GM23338 (cell line): ENCODE measurements at regions not wholly inside any gene's neighbourhood (a gene's known extent, or its start where the extent isn't known, plus 50 kb on each side); places are given as distances from the start of the nearest gene placed in this dataset.

ENCODE experiments used
- ATAC-seq: fragments of 200-7000 bp; cut with Tn5 transposase; 3 replicates; pipeline ENCODE4 v1.9.1; 2020
- DNase-seq: peaks from one replicate; pipeline ENCODE4 v3.0.0-alpha.2; 2015; ENCODE audit warnings: low spot score
- H2AFZ ChIP-seq: fragments of 200-600 bp; sonication (generic); 2 replicates; pipeline ENCODE4 v1.8.0; 2016; ENCODE audit warnings: antibody characterized with exemption, mild to moderate bottlenecking, moderate library complexity
- H3F3A ChIP-seq: fragments of 200-600 bp; sonication (generic); replicated peaks from 2 replicates; pipeline ENCODE4 v1.8.0; 2017; ENCODE audit warnings: antibody characterized with exemption, mixed run types, low read depth
- H3K27ac ChIP-seq: fragments of 200-600 bp; sonication (generic); 2 replicates; pipeline ENCODE4 v1.6.1; 2016; ENCODE audit warnings: low read depth
- H3K27me3 ChIP-seq: fragments of 200-600 bp; sonication (generic); 2 replicates; pipeline ENCODE4 v1.8.0; 2016; ENCODE audit warnings: mild to moderate bottlenecking, mixed run types, moderate library complexity; ENCODE audit not compliant: insufficient read depth
- H3K36me3 ChIP-seq: fragments of 200-600 bp; sonication (generic); 2 replicates; pipeline ENCODE4 v1.8.0; 2016; ENCODE audit warnings: mild to moderate bottlenecking; ENCODE audit not compliant: insufficient read depth
- H3K4me1 ChIP-seq: fragments of 200-600 bp; sonication (generic); 2 replicates; pipeline ENCODE4 v1.8.0; 2016; ENCODE audit warnings: mild to moderate bottlenecking, moderate library complexity; ENCODE audit not compliant: insufficient read depth
- H3K4me2 ChIP-seq: fragments of 200-600 bp; sonication (generic); 2 replicates; pipeline ENCODE4 v1.7.1; 2017; ENCODE audit warnings: mixed run types
- H3K4me3 ChIP-seq: fragments of 200-600 bp; sonication (generic); 2 replicates; pipeline ENCODE4 v1.6.1; 2016; ENCODE audit warnings: mixed run types
- H3K79me2 ChIP-seq: fragments of 200-600 bp; sonication (generic); replicated peaks from 2 replicates; pipeline ENCODE4 v1.8.0; 2017; ENCODE audit warnings: mild to moderate bottlenecking; ENCODE audit not compliant: insufficient read depth
- H3K9me2 ChIP-seq: fragments of 200-600 bp; sonication (generic); 2 replicates; pipeline ENCODE4 v1.8.0; 2017; ENCODE audit not compliant: insufficient read depth
- H4K20me1 ChIP-seq: fragments of 200-600 bp; sonication (generic); replicated peaks from 2 replicates; pipeline ENCODE4 v1.8.0; 2017; ENCODE audit warnings: mild to moderate bottlenecking; ENCODE audit not compliant: insufficient read depth
- H3K27ac Mint-ChIP-seq: 2 replicates; pipeline ENCODE4 v1.8.0; 2020; ENCODE audit warnings: inconsistent platforms, mild to moderate bottlenecking, moderate library complexity, mixed read lengths
- H3K27me3 Mint-ChIP-seq: 3 replicates; pipeline ENCODE4 v1.8.0; 2022; ENCODE audit warnings: low read depth, mild to moderate bottlenecking, moderate library complexity, mixed read lengths, inconsistent platforms; ENCODE audit not compliant: insufficient read depth, poor library complexity
- H3K36me3 Mint-ChIP-seq: 3 replicates; pipeline ENCODE4 v1.8.0; 2021; ENCODE audit warnings: low read depth, mild to moderate bottlenecking, inconsistent platforms, moderate library complexity, mixed read lengths
- H3K4me1 Mint-ChIP-seq: 3 replicates; pipeline ENCODE4 v1.8.0; 2020; ENCODE audit warnings: mild to moderate bottlenecking, inconsistent platforms, mixed read lengths
- H3K4me3 Mint-ChIP-seq: 3 replicates; pipeline ENCODE4 v1.8.0; 2021; ENCODE audit warnings: moderate library complexity, mild to moderate bottlenecking, inconsistent platforms, mixed read lengths
- H3K9me3 Mint-ChIP-seq: 3 replicates; pipeline ENCODE4 v1.8.0; 2020; ENCODE audit warnings: moderate library complexity, mild to moderate bottlenecking, inconsistent platforms, mixed read lengths
- ETS1 ChIP-seq: IDR thresholded peaks from 2 replicates; pipeline ENCODE4 v1.6.1; 2016; ENCODE audit warnings: antibody characterized with exemption
- EZH2 ChIP-seq: fragments of 200-600 bp; sonication (generic); IDR thresholded peaks from one replicate; pipeline ENCODE4 v1.8.0; 2017; ENCODE audit warnings: antibody characterized with exemption, mild to moderate bottlenecking, low read depth; ENCODE audit not compliant: unreplicated experiment
- EZH2phosphoT487 ChIP-seq: fragments of 200-600 bp; sonication (generic); IDR thresholded peaks from one replicate; pipeline ENCODE4 v1.8.1; 2018; ENCODE audit warnings: antibody characterized with exemption; ENCODE audit not compliant: unreplicated experiment
- JUNB ChIP-seq: IDR thresholded peaks from one replicate; pipeline ENCODE4 v1.6.1; 2016; ENCODE audit warnings: antibody characterized with exemption; ENCODE audit not compliant: unreplicated experiment
- NANOG ChIP-seq: IDR thresholded peaks from 2 replicates; pipeline ENCODE4 v1.6.1; 2016; ENCODE audit warnings: antibody characterized with exemption, borderline replicate concordance
- POLR2AphosphoS5 ChIP-seq: IDR thresholded peaks from 2 replicates; pipeline ENCODE4 v1.6.1; 2016; ENCODE audit warnings: antibody characterized with exemption, low read depth
- REST ChIP-seq: IDR thresholded peaks from one replicate; pipeline ENCODE4 v1.6.1; 2018; ENCODE audit warnings: antibody characterized with exemption; ENCODE audit not compliant: unreplicated experiment
- STAT1 ChIP-seq: IDR thresholded peaks from one replicate; pipeline ENCODE4 v1.6.1; 2016; ENCODE audit warnings: antibody characterized with exemption; ENCODE audit not compliant: unreplicated experiment
- ZNF114 ChIP-seq: fragments of 250-450 bp; sonication (Bioruptor Pico); IDR thresholded peaks from 2 replicates; pipeline ENCODE4 v1.5.0; 2020; ENCODE audit warnings: mild to moderate bottlenecking, moderate library complexity
- ZNF462 ChIP-seq: fragments of 250-450 bp; sonication (Bioruptor Pico); IDR thresholded peaks from 2 replicates; pipeline ENCODE4 v1.5.0; 2020; ENCODE audit warnings: mild to moderate bottlenecking, moderate library complexity

- TF ChIP-seq ETS1, result no peak
- no peak for TF ChIP-seq JUNB
- TF ChIP-seq REST, result no peak
- TF ChIP-seq STAT1, result no peak
- no peak for TF ChIP-seq EZH2
Measured at GRCh38 chr5:88956416-88956815, 73.4 kb upstream of the MEF2C start (continued).

GRCh38 chr5:88955403-88955802, 72.4 kb upstream of the MEF2C start:
- H3K4me1 Mint-ChIP-seq, result peaks cover 29% of the 10 kb centered on the region
- H3F3A ChIP-seq, result no peaks in the 10 kb centered on the region
- no peak overlapping the region for H3K4me3 Mint-ChIP-seq
- H3K4me2 ChIP-seq, result peak overlapping the region; percentile 39
- TF ChIP-seq STAT1, result no peak
- TF ChIP-seq ZNF114 (CRISPR knock-in tag), result no peak
- no peak for TF ChIP-seq NANOG
- TF ChIP-seq ZNF462, result peak; percentile 83
- no peak for TF ChIP-seq JUNB
- no peak for TF ChIP-seq EZH2
- TF ChIP-seq EZH2phosphoT487, result no peak
- TF ChIP-seq POLR2AphosphoS5, result no peak
- no peaks in the 10 kb centered on the region for H3K27me3 ChIP-seq
- no peaks in the 10 kb centered on the region for H3K9me2 ChIP-seq
- H3K27ac ChIP-seq, result no peak overlapping the region
- H3K27ac Mint-ChIP-seq, result peak overlapping the region; percentile 49
- H3K4me3 ChIP-seq, result no peak overlapping the region
- ATAC-seq (peak; percentile 75), DNase-seq (peak; percentile 56)
- H2AFZ ChIP-seq, result no peak overlapping the region
- H3K36me3 ChIP-seq, result no peaks in the 10 kb centered on the region
- H3K27me3 Mint-ChIP-seq, result peaks cover 2% of the 10 kb centered on the region
- H3K9me3 Mint-ChIP-seq, result no peaks in the 10 kb centered on the region
- H4K20me1 ChIP-seq, result no peaks in the 10 kb centered on the region
- H3K36me3 Mint-ChIP-seq, result no peaks in the 10 kb centered on the region
- no peaks in the 10 kb centered on the region for H3K79me2 ChIP-seq
- H3K4me1 ChIP-seq, result peaks cover 17% of the 10 kb centered on the region
